Heart left ventricle (tissue), 16 donors: ENCODE measurements at regions not wholly inside any gene's neighbourhood (a gene's known extent, or its start where the extent isn't known, plus 50 kb on each side); places are given as distances from the start of the nearest gene placed in this dataset.

Experiments
- ATAC-seq, 4 donors: fragments of 200-7000 bp; cut with Tn5 transposase; one replicate each; pipeline ENCODE4 v1.9.1; 2020 to 2022; ENCODE audit warnings: moderate library complexity in 4 of 4, mild to moderate bottlenecking in 3 of 4, moderate number of reproducible peaks in 1 of 4
- DNase-seq, 5 donors: peaks; one replicate each; pipeline ENCODE4 v3.0.0-alpha.2; 2020
- H3K27ac ChIP-seq, 12 donors: fragments of 200-600 bp; sonication (generic) in 4 of 12; one replicate each; pipeline versions ENCODE4 v1.5.0 to v1.8.0; 2016 to 2022; ENCODE audit warnings: mild to moderate bottlenecking in 2 of 12
- H3K27me3 ChIP-seq, 9 donors: fragments of 200-600 bp; sonication (generic) in 2 of 9; one replicate each; pipeline versions ENCODE4 v1.5.1 to v1.8.0; 2016 to 2022; ENCODE audit warnings: mild to moderate bottlenecking in 3 of 9
- H3K36me3 ChIP-seq, 9 donors: fragments of 200-600 bp; sonication (generic) in 2 of 9; one replicate each; pipeline versions ENCODE4 v1.5.0 to v1.8.0; 2018 to 2022; ENCODE audit warnings: mild to moderate bottlenecking in 2 of 9
- H3K4me1 ChIP-seq, 12 donors: fragments of 200-600 bp; sonication (generic) in 4 of 12; one replicate each; pipeline versions ENCODE4 v1.5.0 to v1.8.0; 2016 to 2022; ENCODE audit warnings: mild to moderate bottlenecking in 3 of 12
- H3K4me3 ChIP-seq, 12 donors: fragments of 200-600 bp; sonication (generic) in 4 of 12; one replicate each; pipeline versions ENCODE4 v1.5.0 to v1.8.0; 2017 to 2022; ENCODE audit warnings: mild to moderate bottlenecking in 9 of 12, moderate library complexity in 4 of 12
- H3K9me3 ChIP-seq, 12 donors: fragments of 200-600 bp; sonication (generic) in 4 of 12; one replicate each; pipeline versions ENCODE4 v1.5.0 to v1.8.0; 2016 to 2022; ENCODE audit warnings: mild to moderate bottlenecking in 1 of 12
- POLR2A ChIP-seq, 2 donors: fragments of 450-650 bp; IDR thresholded peaks; one replicate each; pipeline ENCODE4 v1.6.1; 2017; ENCODE audit warnings: antibody characterized with exemption in 2 of 2, mild to moderate bottlenecking in 2 of 2, moderate library complexity in 2 of 2
- WGBS, 4 donors: extraction: QIAGEN DNeasy Blood & Tissue Kit in 2 of 4; methylation state at CpG; one replicate each; pipeline versions ENCODE4 v1.1.5 to v1.1.7; 2013 to 2018; 5-methylcytosine and 5-hydroxymethylcytosine counted together
- intact Hi-C, 10 donors: fragments of 100-400 bp; cut with DNase I; formaldehyde crosslinking; loops; one replicate each; pipeline versions ENCODE4 v1.11.1 to v1.14.2; 2022
- TF ChIP-seq, protein P1 (sequence below), 12 donors: fragments of 200-600 bp; sonication (generic) in 4 of 12; IDR thresholded peaks; one replicate each; pipeline versions ENCODE4 v1.5.0 to v1.8.0; 2018 to 2022; ENCODE audit warnings: antibody characterized with exemption in 12 of 12, mild to moderate bottlenecking in 5 of 12
- donor health status: ischemic (EF 13 %, LVEDD 7.1; RV severe dilation, severe dysfunction).
- donor health status: healthy with polysubstance abuse.
- donor health status: DM: no; HTN: yes; CAD: no.
- donor health status: DM: no; HTN: no; CAD: no.
- donor health status: ischemic (EF 25% LVEDD 6.9; RV normal size, moderate dysfunction).
- donor health status: ischemic (EF 25% LVEDD 5.7; RV mildly dilated, moderate dysfunction).
- donor health status: healthy.
- donor health status: DM: yes; HTN: yes; CAD: no.
- donor health status: ischemic (EF 35%, LVEDD 5.7; RV mildly dilated, moderate dysfunction).
- donor health status: nonischemic (EF 11% LVEDD 7.7; RV severe dilation, severe dysfunction).
- donor health status: DM: yes; HTN: yes; CAD: no.
- donor health status: PGD.
- donor health status: ischemic (EF 29% LVEDD 5.4; RV normal size, mild dysfunction).
- donor health status: nonischemic (EF 23%, LVEDD 6.1; RV moderate dilation, normal function).

DNA sequence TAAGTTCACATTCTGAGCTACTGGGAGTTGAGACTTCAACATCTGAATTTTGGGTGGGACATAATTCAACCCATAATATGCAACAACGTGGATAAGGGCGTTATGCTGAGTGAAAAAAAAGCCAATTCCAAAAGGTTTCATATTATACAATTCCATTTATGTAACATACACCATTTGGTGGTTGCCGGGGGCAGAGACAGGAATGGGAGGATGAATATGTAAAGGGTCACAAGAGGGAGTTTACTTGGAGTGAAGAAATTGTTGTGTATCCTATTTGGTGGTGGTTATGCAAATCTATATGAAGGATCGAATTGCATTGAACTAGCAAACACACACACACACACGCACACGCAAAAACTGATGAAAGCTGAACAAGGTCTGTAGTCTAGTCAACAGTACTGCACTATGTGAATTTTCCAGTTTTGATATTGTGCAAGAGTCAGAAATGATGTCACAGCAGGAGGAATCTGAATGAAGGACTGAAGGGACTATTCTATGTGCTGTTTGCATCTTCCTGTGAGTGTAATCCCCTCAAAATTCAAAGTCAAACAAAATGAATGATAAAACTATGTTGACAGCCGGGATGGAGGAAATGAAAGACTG lies 249.2 kb upstream of the HABP2 start:
- Histone ChIP-seq H3K9me3 (no peaks in the 10 kb centered on the region), H3K27ac (no peak overlapping the region), H3K4me1 (no peaks in the 10 kb centered on the region), H3K27me3 (no peaks in the 10 kb centered on the region), H3K4me3 (no peak overlapping the region), H3K36me3 (no peaks in the 10 kb centered on the region)
- intact Hi-C loops = no loop called here
- 81 to 86% (median 85%) methylated on average over 7 of the region's 7 CpGs for WGBS, 4 donors
- TF ChIP-seq, protein P1, sequence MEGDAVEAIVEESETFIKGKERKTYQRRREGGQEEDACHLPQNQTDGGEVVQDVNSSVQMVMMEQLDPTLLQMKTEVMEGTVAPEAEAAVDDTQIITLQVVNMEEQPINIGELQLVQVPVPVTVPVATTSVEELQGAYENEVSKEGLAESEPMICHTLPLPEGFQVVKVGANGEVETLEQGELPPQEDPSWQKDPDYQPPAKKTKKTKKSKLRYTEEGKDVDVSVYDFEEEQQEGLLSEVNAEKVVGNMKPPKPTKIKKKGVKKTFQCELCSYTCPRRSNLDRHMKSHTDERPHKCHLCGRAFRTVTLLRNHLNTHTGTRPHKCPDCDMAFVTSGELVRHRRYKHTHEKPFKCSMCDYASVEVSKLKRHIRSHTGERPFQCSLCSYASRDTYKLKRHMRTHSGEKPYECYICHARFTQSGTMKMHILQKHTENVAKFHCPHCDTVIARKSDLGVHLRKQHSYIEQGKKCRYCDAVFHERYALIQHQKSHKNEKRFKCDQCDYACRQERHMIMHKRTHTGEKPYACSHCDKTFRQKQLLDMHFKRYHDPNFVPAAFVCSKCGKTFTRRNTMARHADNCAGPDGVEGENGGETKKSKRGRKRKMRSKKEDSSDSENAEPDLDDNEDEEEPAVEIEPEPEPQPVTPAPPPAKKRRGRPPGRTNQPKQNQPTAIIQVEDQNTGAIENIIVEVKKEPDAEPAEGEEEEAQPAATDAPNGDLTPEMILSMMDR (IDR thresholded peaks at IDR 0.05) = no peak
- no peak for TF ChIP-seq POLR2A (IDR thresholded peaks at IDR 0.05)
- DNase-seq (no peak), ATAC-seq (no peak)

DNA sequence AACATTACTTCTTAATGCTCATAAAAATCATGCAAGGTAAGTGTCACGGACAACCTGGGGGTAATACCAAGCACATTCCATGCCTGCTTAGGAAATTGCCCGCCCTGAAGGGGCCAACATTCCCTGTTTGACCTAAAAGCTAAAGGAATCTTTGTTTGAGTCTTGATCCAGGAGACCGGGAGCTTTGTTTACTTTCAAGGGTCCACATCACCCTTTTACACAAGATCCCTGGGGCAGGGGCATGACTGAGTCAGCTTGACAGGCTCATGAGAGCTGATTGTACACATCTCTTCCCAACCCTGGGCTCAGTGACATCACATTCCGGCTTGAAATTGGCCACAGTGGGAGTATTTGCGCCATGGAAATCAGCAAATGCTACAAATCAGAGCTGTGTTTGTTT lies 248.1 kb upstream of the HABP2 start:
- H3K27me3 ChIP-seq = no peaks in the 10 kb centered on the region
- no peaks in the 10 kb centered on the region for H3K36me3 ChIP-seq
- intact Hi-C loops = no loop called here
- no peak for ATAC-seq
- no peaks in the 10 kb centered on the region for H3K4me1 ChIP-seq
- H3K4me3 ChIP-seq = no peak overlapping the region
- H3K9me3 ChIP-seq = no peaks in the 10 kb centered on the region
- DNase-seq = no peak
- TF ChIP-seq POLR2A (IDR thresholded peaks at IDR 0.05) = no peak
- TF ChIP-seq, protein P1 (IDR thresholded peaks at IDR 0.05) = no peak
- no peak overlapping the region for H3K27ac ChIP-seq
- 71 to 83% (median 82%) methylated on average over 5 of the region's 5 CpGs for WGBS, 4 donors

DNA sequence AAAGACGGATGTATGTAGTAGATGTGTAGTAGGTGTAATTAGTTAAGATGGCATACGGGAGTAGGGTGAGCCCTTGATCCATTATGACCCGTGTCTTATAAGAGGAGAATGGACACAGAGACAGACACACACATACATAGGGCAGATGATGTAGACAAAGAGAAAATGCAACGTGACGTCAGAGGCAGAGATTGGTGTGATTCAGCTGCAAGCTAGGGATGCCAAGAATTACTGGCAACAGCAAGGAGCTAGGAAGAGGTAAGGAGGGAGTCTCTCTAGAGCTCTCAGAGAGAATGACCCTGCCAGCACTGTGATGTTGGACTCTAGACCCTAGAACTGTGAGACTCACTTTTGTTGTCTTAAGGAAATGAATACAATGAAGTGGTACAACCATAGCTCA lies 247.0 kb upstream of the HABP2 start:
- no peaks in the 10 kb centered on the region for H3K27me3 ChIP-seq
- no peaks in the 10 kb centered on the region for H3K36me3 ChIP-seq
- H3K4me3 ChIP-seq = no peak overlapping the region
- 53 to 73% (median 70%) methylated on average over 5 of the region's 5 CpGs for WGBS, 4 donors
- TF ChIP-seq, protein P1 (IDR thresholded peaks at IDR 0.05) = no peak
- no peak for TF ChIP-seq POLR2A (IDR thresholded peaks at IDR 0.05)
- ATAC-seq (peak in 2 of 4 donors; percentile 31 to 55), DNase-seq (no peak)
- no peaks in the 10 kb centered on the region for H3K9me3 ChIP-seq
- H3K4me1 ChIP-seq = no peaks in the 10 kb centered on the region
- no peak overlapping the region for H3K27ac ChIP-seq
- intact Hi-C loops = no loop called here

DNA sequence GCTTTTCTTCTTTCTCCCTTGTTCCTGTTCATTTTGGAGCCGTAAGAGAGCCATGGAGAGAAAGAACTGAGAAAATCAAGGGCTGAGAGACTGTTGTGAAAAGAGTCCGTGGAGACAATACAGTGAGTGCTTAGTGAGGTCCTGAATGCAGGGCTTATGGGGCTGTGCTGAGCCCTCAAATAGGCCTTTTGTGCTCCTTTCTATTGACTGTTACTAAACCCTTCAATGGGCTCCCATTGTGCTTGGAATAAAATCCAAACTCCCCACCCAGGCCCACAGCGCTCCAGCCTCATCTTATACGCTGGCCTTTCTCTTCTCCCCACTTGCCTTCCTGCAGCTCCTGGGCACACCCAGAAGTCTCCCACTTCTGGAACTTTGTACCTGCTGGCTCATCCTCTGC lies 243.1 kb upstream of the HABP2 start:
- ATAC-seq = no peak
- intact Hi-C loops = no loop called here
- WGBS, 4 donors = 87 to 93% (median 90%) methylated on average over 4 of the region's 4 CpGs

More for the DNA sequence above, 243.1 kb upstream of the HABP2 start:
- Histone ChIP-seq H3K27me3 (no peaks in the 10 kb centered on the region), H3K9me3 (no peaks in the 10 kb centered on the region), H3K4me1 (no peaks in the 10 kb centered on the region), H3K36me3 (no peaks in the 10 kb centered on the region), H3K27ac (no peak overlapping the region), H3K4me3 (no peak overlapping the region)
- no peak for TF ChIP-seq POLR2A (IDR thresholded peaks at IDR 0.05)
- TF ChIP-seq, protein P1 (IDR thresholded peaks at IDR 0.05) = no peak
- no peak for DNase-seq
